Epidermal melanocyte (primary cell): ENCODE measurements at regions not wholly inside any gene's neighbourhood (a gene's known extent, or its start where the extent isn't known, plus 50 kb on each side); places are given as distances from the start of the nearest gene placed in this dataset.

Experiments used
- DNase-seq: peaks from one replicate; pipeline ENCODE4 v3.0.0; 2011; ENCODE audit warnings: low spot score; ENCODE audit not compliant: insufficient read length

DNA sequence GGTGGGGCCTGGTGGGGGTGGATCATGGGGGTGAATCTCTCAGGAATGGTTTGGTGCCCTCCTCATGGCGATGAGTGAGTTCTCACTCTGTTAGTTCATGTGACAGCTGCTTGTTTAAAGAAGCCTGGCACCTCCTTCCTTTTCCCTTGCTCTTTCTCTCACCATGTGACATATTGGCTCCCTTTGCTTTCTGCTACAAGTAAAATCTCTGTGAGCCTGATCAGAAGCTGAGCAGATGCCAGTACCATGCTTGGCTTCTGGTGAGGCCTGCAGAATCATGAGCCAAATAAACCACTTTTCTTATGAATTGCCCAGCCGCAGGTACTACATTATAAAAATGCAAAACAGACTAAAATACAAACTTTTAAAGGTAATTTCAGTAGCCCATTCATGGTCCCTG is 73.4 kb upstream of the TEX51 start:
- DNase-seq = no peak

- DNase-seq = no peak
Observed at GRCh38 chr2:126826491-126826890, 72.2 kb upstream of the TEX51 start.

GRCh38 chr2:126827371-126827770 is 71.3 kb upstream of the TEX51 start:
- DNase-seq = no peak

GRCh38 chr2:126828051-126828450 is 70.6 kb upstream of the TEX51 start:
- no peak for DNase-seq

DNA sequence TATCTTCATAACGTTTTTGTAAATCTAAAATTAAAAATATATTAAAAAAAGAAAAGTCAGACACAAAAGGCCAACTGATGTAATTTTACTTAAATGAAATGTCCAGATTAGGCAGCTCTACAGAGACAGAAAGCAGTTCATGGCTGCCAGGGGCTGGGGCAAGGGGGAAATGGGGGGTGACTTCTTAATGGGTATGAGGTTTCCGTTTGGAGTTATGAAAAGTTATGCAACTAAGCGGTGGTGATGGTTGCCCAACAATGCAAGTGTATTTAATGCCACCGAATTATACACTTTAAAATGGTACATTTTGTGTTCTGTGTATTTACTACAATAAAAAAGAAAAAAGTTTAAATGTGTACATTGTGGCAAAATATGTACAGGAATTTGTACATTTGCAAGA is 70.2 kb upstream of the TEX51 start:
- no peak for DNase-seq

- DNase-seq = no peak
Observed at GRCh38 chr2:126831234-126832005, 67.3 kb upstream of the TEX51 start.

GRCh38 chr2:126832014-126832413 is 66.7 kb upstream of the TEX51 start:
- DNase-seq = no peak

DNA sequence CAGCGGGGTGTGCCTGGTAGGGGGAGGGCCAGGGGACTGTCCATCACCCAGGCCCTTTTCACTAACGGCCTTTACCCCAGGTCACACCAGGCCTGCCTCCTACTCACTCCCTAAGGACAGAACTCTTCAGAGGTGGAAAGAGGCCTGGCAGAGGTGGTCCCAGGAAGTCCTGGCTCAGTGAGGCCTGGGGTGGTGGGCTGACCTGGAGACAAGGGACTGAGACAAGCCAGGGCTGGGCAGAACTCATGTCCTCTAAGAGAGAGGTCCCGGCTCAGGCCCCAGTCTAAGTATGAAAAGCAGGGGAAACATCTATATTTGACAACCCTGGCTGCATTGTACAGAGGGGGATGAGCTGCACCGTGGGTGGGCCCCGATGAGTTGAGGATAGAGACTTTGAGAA is 65.9 kb upstream of the TEX51 start:
- DNase-seq = no peak

DNA sequence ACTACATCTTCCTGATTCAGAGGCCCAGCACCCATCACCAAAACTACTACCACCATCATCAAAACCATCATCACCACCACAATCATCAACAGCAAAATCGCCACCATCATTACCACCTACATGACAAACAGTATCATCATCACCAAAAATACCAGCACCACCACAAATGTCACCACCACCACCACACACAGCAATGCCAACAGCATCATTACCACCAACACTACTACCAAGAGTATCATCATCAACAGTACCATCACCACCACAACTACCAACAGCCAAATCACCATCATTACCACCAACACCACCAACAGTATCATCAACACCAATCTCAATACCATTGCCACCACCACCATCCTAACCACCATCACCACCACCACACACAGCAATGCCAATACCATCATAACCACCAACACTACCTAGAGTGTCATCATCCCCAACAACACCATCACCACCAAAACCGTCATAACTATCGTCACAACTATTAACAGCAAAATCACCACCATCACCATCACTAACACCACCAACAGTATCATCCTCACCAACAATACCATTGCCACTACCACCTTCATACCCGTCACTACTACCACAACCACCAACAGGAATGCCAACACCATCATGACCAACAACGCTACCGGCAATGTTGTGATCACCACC is 64.6 kb upstream of the TEX51 start:
- DNase-seq = no peak

DNA sequence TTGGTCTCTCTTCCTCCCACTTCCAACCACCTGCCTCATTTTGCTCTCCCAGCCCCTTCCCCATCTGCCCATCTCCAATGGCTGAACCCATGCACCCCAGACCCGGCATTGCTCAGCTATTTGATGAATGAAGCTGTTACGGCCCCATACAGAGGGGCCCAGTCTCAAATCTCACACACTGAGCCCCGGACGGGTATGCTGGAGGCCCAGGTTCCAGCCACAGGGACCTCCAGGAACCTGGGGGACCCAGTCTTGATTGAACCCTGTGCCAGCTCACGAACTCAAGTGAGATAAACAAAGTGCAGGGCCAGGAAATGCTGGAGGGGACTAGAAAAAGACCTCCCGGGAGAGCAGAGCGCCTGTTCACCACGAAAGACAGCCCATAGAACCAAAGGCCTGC is 63.4 kb upstream of the TEX51 start:
- DNase-seq = no peak

GRCh38 chr2:126835831-126836230 is 62.9 kb upstream of the TEX51 start:
- DNase-seq = no peak

- DNase-seq = no peak
Observed at GRCh38 chr2:126836761-126837679, 61.7 kb upstream of the TEX51 start.

- DNase-seq = no peak
Observed at GRCh38 chr2:126837966-126838715, 60.5 kb upstream of the TEX51 start.

GRCh38 chr2:126838716-126838985 is 60.0 kb upstream of the TEX51 start:
- no peak for DNase-seq

- DNase-seq = no peak
Observed at GRCh38 chr2:126839796-126840195, 58.9 kb upstream of the TEX51 start.

- DNase-seq = no peak
Observed at GRCh38 chr2:126843081-126843480, 55.6 kb upstream of the TEX51 start.

- DNase-seq = no peak
Observed at GRCh38 chr2:126846241-126846640, 52.4 kb upstream of the TEX51 start.
